ENCODE measurements at regions not wholly inside any gene's neighbourhood (a gene's known extent, or its start where the extent isn't known, plus 50 kb on each side); places are given as distances from the start of the nearest gene placed in this dataset.

- no peak for TF ChIP-seq RAD21 (IDR thresholded peaks at IDR 0.05; ENCODE audit: low read depth)
- no peak for TF ChIP-seq JUND (IDR thresholded peaks at IDR 0.05)
- TF ChIP-seq MAX (IDR thresholded peaks at IDR 0.05): no peak
- TF ChIP-seq POLR2AphosphoS5 (IDR thresholded peaks at IDR 0.05; ENCODE audit: low read depth, low read length): no peak
- TF ChIP-seq REST (IDR thresholded peaks at IDR 0.05; ENCODE audit: low read depth): no peak
- no peak for TF ChIP-seq ATF3 (IDR thresholded peaks at IDR 0.05)
- no peak for TF ChIP-seq EZH2phosphoT487 (IDR thresholded peaks at IDR 0.05; ENCODE audit: borderline replicate concordance)
- no peak for TF ChIP-seq CTCF (IDR thresholded peaks at IDR 0.05 in 2 of 3, conservative IDR thresholded peaks at IDR 0.05 in 1 of 3; ENCODE audit: borderline replicate concordance in 1 of 3, insufficient read depth in 1 of 3, low read depth in 2 of 3, low read length in 2 of 3)
- TF ChIP-seq POLR2A (IDR thresholded peaks at IDR 0.05; ENCODE audit: borderline replicate concordance, extremely low read depth, insufficient read depth, insufficient read length): no peak
- no peak for TF ChIP-seq EZH2 (IDR thresholded peaks at IDR 0.05)
These were observed 209.1 kb upstream of the BMP2 start for GRCh38 chr20:6558341-6558740.

Data from HCT116 (cell line).